K562 (cell line): ENCODE measurements at regions not wholly inside any gene's neighbourhood (a gene's known extent, or its start where the extent isn't known, plus 50 kb on each side); places are given as distances from the start of the nearest gene placed in this dataset.

Source experiments
- ATAC-seq: fragments of 200-7000 bp; cut with Tn5 transposase; 3 replicates; pipeline ENCODE4 v1.9.1; 2020; ENCODE audit warnings: moderate library complexity
- BruUV-seq: library from RNA; stranded (reverse); fragments of 400-500 nt; replicated peaks from 2 replicates; lab custom pipeline; 2021; lab: Mats Ljungman, UMichigan
- CTCF ChIA-PET: fragments of 300-600 bp; formaldehyde crosslinking; extraction: SDS; loops from one replicate; lab custom pipeline; 2021; ENCODE audit warnings: low intra/inter-chr PET ratio; lab: Yijun Ruan, JAX
- POLR2A ChIA-PET: fragments of 300-600, 350-650 bp; sonication (Branson Sonifier 250); formaldehyde crosslinking; extraction: SDS; loops from one replicate; lab custom pipeline; 2021; ENCODE audit warnings: antibody characterized with exemption, inconsistent platforms; lab: Yijun Ruan, JAX
- DNase-seq, 4 experiments: peaks; one replicate each; pipeline versions ENCODE4 v3.0.0 to v3.0.0-alpha.2; 2011 to 2018; ENCODE audit warnings: low spot score in 3 of 4, mixed read lengths in 3 of 4; ENCODE audit errors: extremely low read depth in 1 of 4
- FAIRE-seq: peaks from 2 replicates; lab custom pipeline; 2011; peaks lifted over from hg19 to GRCh38; lab: Jason Lieb, UNC
- H2AFZ ChIP-seq: 2 replicates; pipeline ENCODE4 v1.6.0; 2011; ENCODE audit warnings: low read depth, low read length, control low read depth, inconsistent platforms
- H3K27ac ChIP-seq: fragments of 200-600 bp; 3 replicates; pipeline ENCODE4 v1.8.0; 2011; ENCODE audit warnings: low read depth, mild to moderate bottlenecking, control low read depth, inconsistent platforms, low read length, moderate library complexity, mixed read lengths; ENCODE audit errors: extremely low read depth
- H3K27me3 ChIP-seq, 2 experiments: fragments of 300-600 bp in 1 of 2; 2 replicates in 1 of 2; 3 replicates in 1 of 2; pipeline versions ENCODE4 v1.6.0 to v1.8.0; 2011; ENCODE audit warnings: inconsistent platforms in 2 of 2, low read length in 2 of 2, mild to moderate bottlenecking in 1 of 2, mixed read lengths in 1 of 2, moderate library complexity in 1 of 2; ENCODE audit not compliant: control insufficient read depth in 2 of 2, insufficient read depth in 2 of 2
- H3K36me3 ChIP-seq: fragments of 300-600 bp; 3 replicates; pipeline ENCODE4 v1.8.0; 2011; ENCODE audit warnings: mild to moderate bottlenecking, low read length, inconsistent platforms; ENCODE audit not compliant: control insufficient read depth, insufficient read depth
- H3K4me1 ChIP-seq, 2 experiments: fragments of 200-600 bp in 1 of 2; replicated peaks in 1 of 2; 2 replicates in 1 of 2; 3 replicates in 1 of 2; pipeline versions ENCODE4 v1.5.1 to v1.8.0; 2011; ENCODE audit warnings: inconsistent platforms in 2 of 2, low read length in 2 of 2, mild to moderate bottlenecking in 1 of 2, mixed read lengths in 1 of 2, moderate library complexity in 1 of 2; ENCODE audit not compliant: control insufficient read depth in 2 of 2, insufficient read depth in 2 of 2
- H3K4me2 ChIP-seq: 2 replicates; pipeline ENCODE4 v1.6.1; 2011; ENCODE audit warnings: low read length, control low read depth, inconsistent platforms, mixed read lengths; ENCODE audit not compliant: insufficient read depth
- H3K4me3 ChIP-seq: fragments of 200-600 bp; sonication (generic), shearing (Covaris generic); 2 replicates; pipeline ENCODE4 v1.5.1; 2016; ENCODE audit warnings: control low read depth, inconsistent platforms
- H3K79me2 ChIP-seq: fragments of 200-600 bp; 3 replicates; pipeline ENCODE4 v1.8.0; 2011; ENCODE audit warnings: low read length, inconsistent platforms; ENCODE audit not compliant: control insufficient read depth, insufficient read depth
- H3K9ac ChIP-seq, 2 experiments: 2 replicates each; pipeline versions ENCODE4 v1.6.0 to v1.6.1; 2011; ENCODE audit warnings: low read depth in 2 of 2, low read length in 2 of 2, control low read depth in 1 of 2, inconsistent platforms in 1 of 2, mild to moderate bottlenecking in 1 of 2, mixed read lengths in 1 of 2; ENCODE audit not compliant: insufficient read depth in 1 of 2
- H3K9me1 ChIP-seq: one replicate; pipeline ENCODE4 v1.6.0; 2011; ENCODE audit warnings: inconsistent platforms, mild to moderate bottlenecking, low read length, moderate library complexity; ENCODE audit not compliant: control insufficient read depth, insufficient read depth
- H3K9me3 ChIP-seq: replicated peaks from 2 replicates; pipeline ENCODE4 v1.5.1; 2011; ENCODE audit warnings: low read depth, low read length, inconsistent platforms; ENCODE audit not compliant: control insufficient read depth, insufficient read depth
- H4K20me1 ChIP-seq: replicated peaks from 2 replicates; pipeline ENCODE4 v1.6.1; 2011; ENCODE audit warnings: low read length, inconsistent platforms, mixed read lengths; ENCODE audit not compliant: control insufficient read depth, insufficient read depth
- E2F3 ChIP-seq: fragments of 250-450 bp; sonication (Bioruptor Pico); IDR thresholded peaks from 2 replicates; pipeline ENCODE4 v1.4.0; 2020; ENCODE audit warnings: mild to moderate bottlenecking
- EGR1 ChIP-seq: fragments of 450-650 bp; conservative IDR thresholded peaks from 2 replicates; pipeline ENCODE4 v1.6.1; 2017; ENCODE audit warnings: mild to moderate bottlenecking
- EHMT2 ChIP-seq: fragments of 450-650 bp; IDR thresholded peaks from 2 replicates; pipeline ENCODE4 v1.6.1; 2018; ENCODE audit warnings: antibody characterized with exemption
- FOS ChIP-seq: IDR thresholded peaks from 3 replicates; pipeline ENCODE4 v1.6.1; 2011; ENCODE audit not compliant: insufficient read length; ENCODE audit errors: extremely low read depth
- GABPA ChIP-seq: fragments of 200-800 bp; sonication (Bioruptor generic); conservative IDR thresholded peaks from 2 replicates; pipeline ENCODE4 v1.6.1; 2016; ENCODE audit warnings: low read depth, missing genetic modification characterization, missing compliant biosample characterization
- HNRNPLL ChIP-seq: fragments of 200-400 bp; formaldehyde crosslinking; IDR thresholded peaks from 2 replicates; pipeline ENCODE4 v1.6.1; 2017; ENCODE audit warnings: low read length, low read depth, mild to moderate bottlenecking; ENCODE audit not compliant: poor library complexity, severe bottlenecking
- KHSRP ChIP-seq: fragments of 450-650 bp; IDR thresholded peaks from 2 replicates; pipeline ENCODE4 v1.6.1; 2017
- MEF2D ChIP-seq: conservative IDR thresholded peaks from 2 replicates; pipeline ENCODE4 v1.6.1; 2016; ENCODE audit warnings: low read depth, missing genetic modification characterization, missing compliant biosample characterization
- MTA1 ChIP-seq: fragments of 450-650 bp; IDR thresholded peaks from 2 replicates; pipeline ENCODE4 v1.6.1; 2017; ENCODE audit warnings: borderline replicate concordance
- NFIX ChIP-seq: fragments of 250-450 bp; sonication (Bioruptor Pico); IDR thresholded peaks from 2 replicates; pipeline ENCODE4 v1.4.0; 2020; ENCODE audit warnings: low read depth, mild to moderate bottlenecking, moderate library complexity
- SP1 ChIP-seq: sonication (generic); formaldehyde crosslinking; IDR thresholded peaks from 2 replicates; pipeline ENCODE4 v1.8.1; 2022; ENCODE audit warnings: mild to moderate bottlenecking, missing genetic modification reagents
- STAG1 ChIP-seq: sonication (generic); formaldehyde crosslinking; IDR thresholded peaks from 2 replicates; pipeline ENCODE4 v1.5.0; 2020; ENCODE audit warnings: missing genetic modification reagents, borderline replicate concordance
- THRA ChIP-seq: fragments of 450-650 bp; IDR thresholded peaks from 2 replicates; pipeline ENCODE4 v1.6.1; 2017; ENCODE audit warnings: mild to moderate bottlenecking, moderate library complexity
- ZNF143 ChIP-seq: sonication (generic); formaldehyde crosslinking; IDR thresholded peaks from 2 replicates; pipeline ENCODE4 v1.9.0; 2022; ENCODE audit warnings: mild to moderate bottlenecking, missing genetic modification reagents
- ZNF507 ChIP-seq: conservative IDR thresholded peaks from 2 replicates; pipeline ENCODE4 v1.6.1; 2017; ENCODE audit warnings: missing genetic modification characterization, missing compliant biosample characterization
- ZNF764 ChIP-seq: fragments of 250-450 bp; sonication (Bioruptor Pico); IDR thresholded peaks from 2 replicates; pipeline ENCODE4 v1.4.0; 2020; ENCODE audit warnings: low read depth, mild to moderate bottlenecking, moderate library complexity
- WGBS: fragments of 100-300 bp; shearing (Covaris generic); methylation state at CpG from one replicate; pipeline ENCODE4 v1.1.6; 2016; ENCODE audit warnings: low coverage, mixed read lengths; ENCODE audit not compliant: insufficient coverage; ENCODE audit errors: missing lambda C conversion rate; 5-methylcytosine and 5-hydroxymethylcytosine counted together
- in situ Hi-C: fragments of 300-500 bp; cut with MboI; formaldehyde crosslinking; loops from 4 replicates; pipeline ENCODE4 v1.15.0; 2018; ENCODE audit warnings: inconsistent platforms, mixed read lengths
- intact Hi-C: fragments of 100-400 bp; cut with micrococcal nuclease; formaldehyde crosslinking; loops from 2 replicates; pipeline ENCODE4 v1.14.2; 2022

- CTCF ChIA-PET: no interaction called here
- FAIRE-seq (no peak), ATAC-seq (no peak), DNase-seq (no peak)
- Histone ChIP-seq H2AFZ (no peak overlapping the region), H3K4me3 (no peak overlapping the region), H3K79me2 (no peaks in the 10 kb centered on the region), H3K4me1 (no peaks in the 10 kb centered on the region), H3K27me3 (no peaks in the 10 kb centered on the region), H3K9me1 (no peaks in the 10 kb centered on the region), H3K36me3 (no peaks in the 10 kb centered on the region), H3K27ac (no peak overlapping the region), H3K9ac (no peak overlapping the region), H4K20me1 (no peaks in the 10 kb centered on the region), H3K9me3 (no peaks in the 10 kb centered on the region), H3K4me2 (no peak overlapping the region)
- WGBS: 0% methylated on average over 1 of the region's 1 CpG
- POLR2A ChIA-PET: interaction anchor here (0.7 kb wide), 1 partner anchor 71 kb away, joined by 3 read pairs; no protein-coding TSS in a partner anchor
- TF ChIP-seq MEF2D: no peak
- TF ChIP-seq ZNF143 (CRISPR knock-in tag): no peak
- no peak for TF ChIP-seq ZNF507 (tag)
- TF ChIP-seq KHSRP: no peak
- TF ChIP-seq ZNF764 (CRISPR knock-in tag): no peak
- TF ChIP-seq FOS: no peak
- TF ChIP-seq STAG1 (CRISPR knock-in tag): no peak
- no peak for TF ChIP-seq EHMT2
- TF ChIP-seq NFIX (CRISPR knock-in tag): no peak
- no peak for TF ChIP-seq THRA
- TF ChIP-seq EGR1: no peak
- TF ChIP-seq E2F3: no peak
- no peak for TF ChIP-seq HNRNPLL
- no peak for TF ChIP-seq MTA1
- TF ChIP-seq SP1: no peak
- no peak for TF ChIP-seq GABPA (tag)
- intact Hi-C loops (no loop called here), in situ Hi-C loops (no loop called here)
- no TSS peak for BruUV-seq
Measured at GRCh38 chr6:79146421-79146820, 68.4 kb upstream of the PHIP start.
